GM21360 (cell line): ENCODE measurements at regions not wholly inside any gene's neighbourhood (a gene's known extent, or its start where the extent isn't known, plus 50 kb on each side); places are given as distances from the start of the nearest gene placed in this dataset.

Experiments used
- ATAC-seq: cut with Tn5 transposase; IDR thresholded peaks from one replicate; pipeline ENCODE4 v1.9.1; 2021; ENCODE audit warnings: mild to moderate bottlenecking, moderate library complexity; ENCODE audit not compliant: unreplicated experiment

- no peak for ATAC-seq
These were observed 190.4 kb upstream of the PCDH10 start for GRCh38 chr4:132958457-132959263.

GRCh38 chr4:132981611-132982010, 167.5 kb upstream of the PCDH10 start:
- ATAC-seq, result no peak

GRCh38 chr4:132982151-132982550, 166.9 kb upstream of the PCDH10 start:
- no peak for ATAC-seq

- no peak for ATAC-seq
These were observed 158.0 kb upstream of the PCDH10 start for GRCh38 chr4:132991111-132991510.

- ATAC-seq, result no peak
These were observed 156.4 kb upstream of the PCDH10 start for GRCh38 chr4:132992686-132993085.

GRCh38 chr4:132998585-132999230, 150.4 kb upstream of the PCDH10 start:
- no peak for ATAC-seq

GRCh38 chr4:133000012-133000411, 149.1 kb upstream of the PCDH10 start:
- ATAC-seq, result no peak

GRCh38 chr4:133003169-133003568, 145.9 kb upstream of the PCDH10 start:
- no peak for ATAC-seq

GRCh38 chr4:133014473-133015135, 134.5 kb upstream of the PCDH10 start:
- no peak for ATAC-seq

GRCh38 chr4:133045288-133045687, 103.8 kb upstream of the PCDH10 start:
- ATAC-seq, result no peak

GRCh38 chr4:133046156-133046555, 102.9 kb upstream of the PCDH10 start:
- no peak for ATAC-seq

GRCh38 chr4:133058701-133059100, 90.4 kb upstream of the PCDH10 start:
- ATAC-seq, result no peak

- ATAC-seq, result no peak
These were observed 90.0 kb upstream of the PCDH10 start for GRCh38 chr4:133059117-133059516.

GRCh38 chr4:133062851-133063250, 86.2 kb upstream of the PCDH10 start:
- no peak for ATAC-seq

- no peak for ATAC-seq
These were observed 81.0 kb upstream of the PCDH10 start for GRCh38 chr4:133068083-133068482.

GRCh38 chr4:133081246-133081645, 67.8 kb upstream of the PCDH10 start:
- no peak for ATAC-seq

- ATAC-seq, result no peak
These were observed 64.7 kb upstream of the PCDH10 start for GRCh38 chr4:133084421-133084820.

GRCh38 chr4:133095591-133095990, 53.5 kb upstream of the PCDH10 start:
- no peak for ATAC-seq

GRCh38 chr4:133096972-133097371, 52.1 kb upstream of the PCDH10 start:
- no peak for ATAC-seq
